Epithelial cell of esophagus (primary cell): ENCODE measurements at regions not wholly inside any gene's neighbourhood (a gene's known extent, or its start where the extent isn't known, plus 50 kb on each side); places are given as distances from the start of the nearest gene placed in this dataset.

Experiments used
- DNase-seq: peaks from one replicate; pipeline ENCODE4 v3.0.0; 2010; ENCODE audit warnings: low read depth
- H3K4me3 ChIP-seq: 2 replicates; pipeline ENCODE4 v1.5.1; 2011; ENCODE audit warnings: mild to moderate bottlenecking, low read length, control low read depth
- TF ChIP-seq, protein P1 (sequence below): IDR thresholded peaks from 2 replicates; pipeline ENCODE4 v1.5.1; 2011; ENCODE audit warnings: low read depth, mild to moderate bottlenecking, low read length, control low read depth, inconsistent platforms; ENCODE audit not compliant: insufficient read depth; ENCODE audit errors: missing control alignments

DNA sequence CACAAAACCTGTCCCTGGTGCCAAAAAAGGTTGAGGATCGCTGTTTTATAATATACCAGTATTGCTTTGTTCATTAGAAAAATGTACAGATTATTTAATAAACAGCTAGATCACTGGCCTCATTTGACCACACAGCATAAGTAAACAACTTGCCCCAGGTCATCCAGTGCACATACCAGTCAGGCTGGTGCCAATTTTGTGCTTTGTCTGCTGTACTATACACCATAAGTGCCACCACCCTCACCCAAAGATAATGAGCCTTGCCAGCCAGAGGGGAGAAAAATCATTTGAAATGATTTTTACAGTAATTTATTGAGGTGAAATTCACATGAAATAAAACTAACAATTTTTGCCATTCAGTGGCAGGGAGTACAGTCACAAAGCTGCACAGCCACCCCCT, 202.2 kb upstream of the TWIST2 start:
- no peak for DNase-seq
- TF ChIP-seq, protein P1, sequence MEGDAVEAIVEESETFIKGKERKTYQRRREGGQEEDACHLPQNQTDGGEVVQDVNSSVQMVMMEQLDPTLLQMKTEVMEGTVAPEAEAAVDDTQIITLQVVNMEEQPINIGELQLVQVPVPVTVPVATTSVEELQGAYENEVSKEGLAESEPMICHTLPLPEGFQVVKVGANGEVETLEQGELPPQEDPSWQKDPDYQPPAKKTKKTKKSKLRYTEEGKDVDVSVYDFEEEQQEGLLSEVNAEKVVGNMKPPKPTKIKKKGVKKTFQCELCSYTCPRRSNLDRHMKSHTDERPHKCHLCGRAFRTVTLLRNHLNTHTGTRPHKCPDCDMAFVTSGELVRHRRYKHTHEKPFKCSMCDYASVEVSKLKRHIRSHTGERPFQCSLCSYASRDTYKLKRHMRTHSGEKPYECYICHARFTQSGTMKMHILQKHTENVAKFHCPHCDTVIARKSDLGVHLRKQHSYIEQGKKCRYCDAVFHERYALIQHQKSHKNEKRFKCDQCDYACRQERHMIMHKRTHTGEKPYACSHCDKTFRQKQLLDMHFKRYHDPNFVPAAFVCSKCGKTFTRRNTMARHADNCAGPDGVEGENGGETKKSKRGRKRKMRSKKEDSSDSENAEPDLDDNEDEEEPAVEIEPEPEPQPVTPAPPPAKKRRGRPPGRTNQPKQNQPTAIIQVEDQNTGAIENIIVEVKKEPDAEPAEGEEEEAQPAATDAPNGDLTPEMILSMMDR: no peak
- H3K4me3 ChIP-seq: no peak overlapping the region

DNA sequence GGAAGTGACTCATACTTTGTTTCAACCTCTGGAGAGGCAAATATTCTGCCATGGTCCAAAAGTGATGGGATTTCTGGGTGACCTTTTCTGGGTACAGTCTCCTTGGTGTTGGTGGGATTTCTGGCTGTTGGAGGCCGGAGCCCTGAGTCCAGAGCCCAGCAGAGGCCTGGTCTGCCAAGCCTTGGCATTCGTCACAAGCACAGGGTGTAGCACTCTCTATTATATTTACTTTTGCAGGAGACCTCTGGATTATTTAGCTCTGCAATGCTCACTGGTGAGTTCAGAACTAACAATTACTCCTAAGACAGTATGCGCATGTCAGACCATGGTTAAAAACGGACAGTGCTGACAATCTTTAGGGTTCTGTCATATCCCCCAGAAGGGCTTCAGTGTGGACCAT, 201.6 kb upstream of the TWIST2 start:
- TF ChIP-seq, protein P1: no peak

DNA sequence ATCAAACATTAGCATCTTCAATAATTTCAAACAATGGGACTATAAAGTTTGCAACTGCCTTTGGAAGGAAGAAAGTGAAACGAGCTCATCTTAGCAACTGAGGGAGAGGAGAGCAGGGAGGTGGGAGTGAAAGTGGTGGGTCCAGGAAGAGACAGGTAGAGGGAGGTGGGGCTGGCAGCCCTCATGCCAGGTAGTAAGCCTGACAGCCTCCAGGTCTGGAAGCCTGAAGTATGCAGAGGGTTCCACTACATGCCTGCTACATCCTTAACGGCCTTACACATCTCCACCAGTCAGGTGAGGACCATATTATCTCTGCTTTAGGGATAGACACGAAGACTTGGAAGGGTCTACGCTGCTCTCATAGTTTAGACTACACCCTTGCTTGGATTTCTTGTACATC, 201.1 kb upstream of the TWIST2 start:
- no peak overlapping the region for H3K4me3 ChIP-seq
- TF ChIP-seq, protein P1: no peak
- DNase-seq: no peak

More for the DNA sequence above, 201.6 kb upstream of the TWIST2 start:
- DNase-seq: no peak
- no peak overlapping the region for H3K4me3 ChIP-seq

DNA sequence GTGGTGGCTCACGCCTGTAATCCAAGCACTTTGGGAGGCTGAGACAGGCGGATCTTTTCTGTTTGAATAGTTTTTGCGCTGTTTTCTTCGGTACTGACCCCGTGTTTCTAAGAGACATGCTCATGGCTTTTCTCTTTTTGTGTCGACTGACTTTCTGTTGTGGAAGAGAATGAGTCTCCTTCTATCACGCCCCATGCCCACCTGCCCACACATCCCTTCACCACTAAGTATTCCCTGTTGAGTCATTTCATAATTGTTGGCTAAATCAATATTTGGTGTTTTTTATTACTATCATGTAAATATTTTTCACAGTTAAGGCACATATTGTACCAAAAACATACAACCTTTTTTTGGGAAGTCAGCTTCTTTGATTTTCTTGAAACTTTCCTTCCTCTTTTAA, 198.8 kb upstream of the TWIST2 start:
- DNase-seq: no peak
- H3K4me3 ChIP-seq: no peak overlapping the region
- TF ChIP-seq, protein P1: no peak

DNA sequence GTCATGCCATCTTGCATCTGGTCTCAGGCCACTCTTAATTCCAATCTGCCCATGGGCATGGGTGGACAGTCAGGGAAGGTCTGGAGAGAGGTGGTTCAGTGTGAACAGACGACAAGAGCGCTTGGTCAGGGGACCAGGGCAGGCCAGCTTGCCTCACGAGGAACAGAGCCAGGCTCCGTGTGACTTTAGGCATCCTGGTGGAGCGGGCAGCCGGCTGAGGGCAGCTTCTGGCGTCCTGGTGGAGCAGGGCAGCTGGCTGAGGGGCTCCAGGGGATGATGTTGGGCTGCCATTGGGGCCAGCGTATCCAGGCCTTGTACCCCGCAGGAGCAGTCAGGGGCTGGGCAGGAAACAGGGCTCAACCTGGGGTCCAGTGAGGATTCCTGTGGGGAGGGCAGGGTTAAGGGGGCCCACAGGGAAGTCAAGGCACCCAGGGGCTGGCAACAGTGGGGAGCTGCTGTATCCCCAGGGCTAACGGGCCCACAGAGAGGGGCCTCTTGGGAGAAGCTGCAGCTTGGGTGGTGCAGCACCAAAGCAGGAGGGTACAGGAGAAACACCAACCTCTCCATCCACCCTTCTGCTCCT, 197.9 kb upstream of the TWIST2 start:
- TF ChIP-seq, protein P1: no peak
- DNase-seq: no peak
- H3K4me3 ChIP-seq: no peak overlapping the region

DNA sequence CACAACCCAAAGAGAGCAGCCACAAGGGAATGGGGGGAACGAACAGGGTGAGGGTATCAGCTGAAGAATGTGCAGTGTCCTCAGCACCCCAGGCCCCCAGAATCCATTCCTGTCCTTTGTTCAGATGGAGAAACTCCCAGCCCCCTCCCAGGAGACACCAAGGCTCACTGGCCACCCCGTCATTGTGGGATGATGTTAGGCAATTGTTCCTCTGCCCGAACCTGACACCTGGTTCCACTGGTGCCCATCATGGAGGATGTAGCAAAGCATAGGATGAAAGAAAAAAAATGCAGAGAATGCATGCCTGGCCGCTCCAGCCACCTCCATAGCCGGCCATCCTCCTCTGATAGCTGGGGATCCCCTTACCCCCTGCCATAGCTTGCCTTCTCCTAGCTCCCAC, 197.3 kb upstream of the TWIST2 start:
- H3K4me3 ChIP-seq: no peak overlapping the region
- DNase-seq: no peak
- TF ChIP-seq, protein P1: no peak

DNA sequence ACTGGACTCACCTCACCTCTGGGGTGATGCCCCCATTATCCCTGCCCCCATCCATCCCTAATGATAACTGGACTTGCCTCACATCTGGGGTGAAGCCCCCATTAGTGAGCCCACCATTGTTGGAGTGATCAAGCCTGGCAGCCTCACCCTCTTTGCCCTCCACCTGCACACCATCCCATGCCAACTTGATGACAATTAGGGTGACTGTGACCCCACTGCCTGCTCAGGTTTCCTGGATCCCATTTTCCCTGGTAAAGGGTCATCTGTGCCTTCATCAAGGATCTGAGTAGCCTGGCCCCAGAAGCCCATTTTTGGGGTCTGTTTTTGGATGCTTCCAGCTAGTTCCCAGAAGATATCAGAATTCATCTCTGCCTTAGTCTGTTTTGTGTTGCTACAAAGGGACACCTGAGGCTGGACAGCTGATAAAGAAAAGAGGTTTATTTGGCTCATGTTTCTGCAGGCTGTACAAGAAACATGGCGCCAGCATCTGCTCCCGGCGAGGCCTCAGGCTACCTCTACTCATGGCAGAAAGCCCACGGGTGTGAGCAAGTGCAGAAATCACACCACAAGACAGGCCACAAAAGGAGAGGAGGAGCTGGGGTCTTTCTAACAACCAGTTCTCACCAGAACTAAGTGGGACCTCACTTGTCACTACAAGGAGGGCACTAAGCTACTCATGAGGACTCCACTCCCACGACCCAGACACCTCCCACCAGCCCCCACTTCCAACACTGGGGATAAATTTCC, 196.4 kb upstream of the TWIST2 start:
- DNase-seq: no peak
- TF ChIP-seq, protein P1: no peak
- no peak overlapping the region for H3K4me3 ChIP-seq
